ENCODE measurements at regions not wholly inside any gene's neighbourhood (a gene's known extent, or its start where the extent isn't known, plus 50 kb on each side); places are given as distances from the start of the nearest gene placed in this dataset.
"Not testable (repeated sequence)": the region's sequence is repeated elsewhere in the genome, so short reads cannot be mapped to it uniquely, and the experiment has no call there.

GRCh38 chr5:82975396-82975795, 101.8 kb downstream of the TMEM167A start (continued):
- TF ChIP-seq ZNF318 (IDR thresholded peaks at IDR 0.05; ENCODE audit: borderline replicate concordance in 1 of 2, low read depth in 1 of 2) (no peak), TFAM (CRISPR knock-in tag; conservative IDR thresholded peaks at IDR 0.05) (no peak), EWSR1 (IDR thresholded peaks at IDR 0.05; ENCODE audit: borderline replicate concordance, low read depth, partially characterized antibody) (no peak), ARID1B (IDR thresholded peaks at IDR 0.05) (no peak)

- H3K27ac ChIP-seq (ENCODE audit: extremely low read depth, low read depth, low read length); BruUV-seq (replicated peaks); H3K79me2 ChIP-seq (ENCODE audit: control insufficient read depth, insufficient read depth, low read length); H3K27me3 ChIP-seq (ENCODE audit: control insufficient read depth in 2 of 2, insufficient read depth in 2 of 2, low read length in 2 of 2); POLR2A ChIA-PET; FAIRE-seq; H3K9ac ChIP-seq (ENCODE audit: insufficient read depth in 1 of 2, low read depth in 2 of 2, low read length in 2 of 2); H3K4me2 ChIP-seq (ENCODE audit: insufficient read depth, low read length); DNase-seq (ENCODE audit: extremely low read depth in 1 of 4, low spot score in 3 of 4); H3K9me1 ChIP-seq (ENCODE audit: control insufficient read depth, insufficient read depth, low read length); H3K36me3 ChIP-seq (ENCODE audit: control insufficient read depth, insufficient read depth, low read length); ATAC-seq; H3K4me1 ChIP-seq (replicated peaks in 1 of 2; ENCODE audit: control insufficient read depth in 2 of 2, insufficient read depth in 2 of 2, low read length in 2 of 2); in situ Hi-C loops (cut with MboI); H2AFZ ChIP-seq (ENCODE audit: low read depth, low read length); intact Hi-C loops (cut with micrococcal nuclease); H3K9me3 ChIP-seq (replicated peaks; ENCODE audit: control insufficient read depth, insufficient read depth, low read depth, low read length); H4K20me1 ChIP-seq (replicated peaks; ENCODE audit: control insufficient read depth, insufficient read depth, low read length); H3K4me3 ChIP-seq; CTCF ChIA-PET (ENCODE audit: low intra/inter-chr PET ratio): not testable (repeated sequence)
- WGBS (ENCODE audit: insufficient coverage, low coverage, missing lambda C conversion rate): 0% methylated on average over 2 of the region's 2 CpGs
Measured at GRCh38 chr5:82974346-82974745, 102.8 kb downstream of the TMEM167A start.
